Neural cell (in vitro differentiated cells): ENCODE measurements at regions not wholly inside any gene's neighbourhood (a gene's known extent, or its start where the extent isn't known, plus 50 kb on each side); places are given as distances from the start of the nearest gene placed in this dataset.

Experiments
- H2AFZ ChIP-seq: fragments of 200-600, 300-800 bp; sonication (generic), shearing (Covaris generic); 2 replicates; pipeline ENCODE4 v1.6.0; 2014; ENCODE audit warnings: low read depth, mild to moderate bottlenecking, antibody characterized with exemption, low read length, moderate library complexity
- H3F3A ChIP-seq: fragments of 200-600 bp; shearing (Covaris generic); 2 replicates; pipeline ENCODE4 v1.6.1; 2016; ENCODE audit warnings: mild to moderate bottlenecking, moderate library complexity, mixed read lengths, antibody characterized with exemption, low read length; ENCODE audit not compliant: insufficient read depth, poor library complexity, severe bottlenecking
- H3K27ac ChIP-seq: fragments of 200-600, 300-800 bp; sonication (generic), shearing (Covaris generic); 2 replicates; pipeline ENCODE4 v1.5.1; 2014; ENCODE audit warnings: mild to moderate bottlenecking, low read length, moderate library complexity
- H3K27me3 ChIP-seq: fragments of 300-800, 200-600 bp; sonication (generic), shearing (Covaris generic); 2 replicates; pipeline ENCODE4 v1.6.0; 2014; ENCODE audit warnings: mild to moderate bottlenecking, low read depth, low read length, moderate library complexity; ENCODE audit not compliant: insufficient read depth
- H3K36me3 ChIP-seq: fragments of 300-800, 200-600 bp; sonication (generic), shearing (Covaris generic); 2 replicates; pipeline ENCODE4 v1.5.1; 2014; ENCODE audit warnings: mild to moderate bottlenecking, antibody characterized with exemption, low read length, moderate library complexity; ENCODE audit not compliant: insufficient read depth
- H3K4me2 ChIP-seq: fragments of 300-800, 200-600 bp; sonication (generic), shearing (Covaris generic); 2 replicates; pipeline ENCODE4 v1.6.0; 2014; ENCODE audit warnings: mild to moderate bottlenecking, low read length
- H3K4me3 ChIP-seq: fragments of 300-800, 200-600 bp; sonication (generic), shearing (Covaris generic); 2 replicates; pipeline ENCODE4 v1.5.1; 2014; ENCODE audit warnings: mild to moderate bottlenecking, low read length, moderate library complexity
- H3K79me2 ChIP-seq: fragments of 200-600 bp; shearing (Covaris generic); replicated peaks from 2 replicates; pipeline ENCODE4 v1.6.0; 2014; ENCODE audit warnings: mild to moderate bottlenecking, low read length, moderate library complexity; ENCODE audit not compliant: insufficient read depth
- H3K9ac ChIP-seq: fragments of 300-800, 200-600 bp; sonication (generic), shearing (Covaris generic); 2 replicates; pipeline ENCODE4 v1.6.1; 2016; ENCODE audit warnings: mild to moderate bottlenecking, low read length, mixed read lengths
- H3K9me2 ChIP-seq: fragments of 200-600 bp; shearing (Covaris generic); 2 replicates; pipeline ENCODE4 v1.6.1; 2016; ENCODE audit warnings: mild to moderate bottlenecking, low read length, mixed read lengths; ENCODE audit not compliant: insufficient read depth
- H3K9me3 ChIP-seq: fragments of 200-600, 300-800 bp; sonication (generic), shearing (Covaris generic); 2 replicates; pipeline ENCODE4 v1.6.1; 2016; ENCODE audit warnings: mild to moderate bottlenecking, mixed run types, low read length, moderate library complexity, mixed read lengths
- H4K20me1 ChIP-seq: fragments of 200-600 bp; shearing (Covaris generic); 2 replicates; pipeline ENCODE4 v1.6.1; 2016; ENCODE audit warnings: mild to moderate bottlenecking, mixed run types; ENCODE audit not compliant: insufficient read depth
- CTCF ChIP-seq: fragments of 450-650 bp; IDR thresholded peaks from 2 replicates; pipeline ENCODE4 v1.5.1; 2014; ENCODE audit warnings: antibody characterized with exemption, mild to moderate bottlenecking, moderate library complexity; ENCODE audit not compliant: poor library complexity, severe bottlenecking
- EP300 ChIP-seq: fragments of 450-650 bp; conservative IDR thresholded peaks from 2 replicates; pipeline ENCODE4 v1.6.1; 2014; ENCODE audit warnings: antibody characterized with exemption, mild to moderate bottlenecking, moderate library complexity; ENCODE audit not compliant: poor library complexity, severe bottlenecking
- EZH2 ChIP-seq: fragments of 200-600, 300-800 bp; shearing (Covaris generic), sonication (generic); IDR thresholded peaks from 2 replicates; pipeline ENCODE4 v1.6.1; 2014; ENCODE audit warnings: antibody characterized with exemption, low read length, borderline replicate concordance, mild to moderate bottlenecking; ENCODE audit not compliant: insufficient read depth, poor library complexity, severe bottlenecking
- MXI1 ChIP-seq: fragments of 450-650 bp; conservative IDR thresholded peaks from 2 replicates; pipeline ENCODE4 v1.6.1; 2014; ENCODE audit warnings: antibody characterized with exemption, mild to moderate bottlenecking; ENCODE audit not compliant: poor library complexity, severe bottlenecking
- POLR2AphosphoS5 ChIP-seq: IDR thresholded peaks from 2 replicates; pipeline ENCODE4 v1.6.1; 2012
- RAD21 ChIP-seq: fragments of 450-650 bp; conservative IDR thresholded peaks from 2 replicates; pipeline ENCODE4 v1.6.1; 2014; ENCODE audit warnings: antibody characterized with exemption, mild to moderate bottlenecking, moderate library complexity
- SMC3 ChIP-seq: fragments of 450-650 bp; conservative IDR thresholded peaks from 2 replicates; pipeline ENCODE4 v1.6.1; 2014; ENCODE audit warnings: antibody characterized with exemption, mild to moderate bottlenecking, moderate library complexity; ENCODE audit not compliant: poor library complexity
- TAF1 ChIP-seq: IDR thresholded peaks from 2 replicates; pipeline ENCODE4 v1.6.1; 2012; ENCODE audit warnings: low read depth
- TF ChIP-seq, protein P1 (sequence below): IDR thresholded peaks from 2 replicates; pipeline ENCODE4 v1.6.1; 2012; ENCODE audit warnings: borderline replicate concordance

DNA sequence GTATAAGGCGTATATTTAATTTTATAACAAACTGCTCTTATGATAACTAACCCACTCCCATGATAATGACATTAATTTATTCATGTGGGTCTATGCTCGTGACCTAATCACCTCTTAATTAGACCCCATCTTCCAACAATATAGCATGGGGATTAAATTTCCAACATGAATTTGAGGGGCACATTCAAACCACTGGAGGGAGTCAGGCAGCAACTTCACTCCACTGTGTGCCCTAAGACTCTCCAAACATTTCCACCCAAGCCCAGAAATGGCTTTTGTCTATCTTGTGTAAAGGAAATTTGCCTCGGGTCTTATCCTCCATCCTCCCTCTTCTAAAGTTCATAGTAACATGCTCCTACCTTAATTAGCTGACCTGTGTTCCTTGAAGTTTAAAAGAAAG is 616.1 kb upstream of the CPEB2 start:
- TF ChIP-seq RAD21 (no peak), EP300 (no peak), CTCF (no peak), EZH2 (no peak), MXI1 (no peak)
- TF ChIP-seq, protein P1, sequence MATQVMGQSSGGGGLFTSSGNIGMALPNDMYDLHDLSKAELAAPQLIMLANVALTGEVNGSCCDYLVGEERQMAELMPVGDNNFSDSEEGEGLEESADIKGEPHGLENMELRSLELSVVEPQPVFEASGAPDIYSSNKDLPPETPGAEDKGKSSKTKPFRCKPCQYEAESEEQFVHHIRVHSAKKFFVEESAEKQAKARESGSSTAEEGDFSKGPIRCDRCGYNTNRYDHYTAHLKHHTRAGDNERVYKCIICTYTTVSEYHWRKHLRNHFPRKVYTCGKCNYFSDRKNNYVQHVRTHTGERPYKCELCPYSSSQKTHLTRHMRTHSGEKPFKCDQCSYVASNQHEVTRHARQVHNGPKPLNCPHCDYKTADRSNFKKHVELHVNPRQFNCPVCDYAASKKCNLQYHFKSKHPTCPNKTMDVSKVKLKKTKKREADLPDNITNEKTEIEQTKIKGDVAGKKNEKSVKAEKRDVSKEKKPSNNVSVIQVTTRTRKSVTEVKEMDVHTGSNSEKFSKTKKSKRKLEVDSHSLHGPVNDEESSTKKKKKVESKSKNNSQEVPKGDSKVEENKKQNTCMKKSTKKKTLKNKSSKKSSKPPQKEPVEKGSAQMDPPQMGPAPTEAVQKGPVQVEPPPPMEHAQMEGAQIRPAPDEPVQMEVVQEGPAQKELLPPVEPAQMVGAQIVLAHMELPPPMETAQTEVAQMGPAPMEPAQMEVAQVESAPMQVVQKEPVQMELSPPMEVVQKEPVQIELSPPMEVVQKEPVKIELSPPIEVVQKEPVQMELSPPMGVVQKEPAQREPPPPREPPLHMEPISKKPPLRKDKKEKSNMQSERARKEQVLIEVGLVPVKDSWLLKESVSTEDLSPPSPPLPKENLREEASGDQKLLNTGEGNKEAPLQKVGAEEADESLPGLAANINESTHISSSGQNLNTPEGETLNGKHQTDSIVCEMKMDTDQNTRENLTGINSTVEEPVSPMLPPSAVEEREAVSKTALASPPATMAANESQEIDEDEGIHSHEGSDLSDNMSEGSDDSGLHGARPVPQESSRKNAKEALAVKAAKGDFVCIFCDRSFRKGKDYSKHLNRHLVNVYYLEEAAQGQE, result no peak
- H4K20me1 ChIP-seq, result no peaks in the 10 kb centered on the region
- H3K27me3 ChIP-seq, result no peaks in the 10 kb centered on the region
- H3K27ac ChIP-seq, result no peak overlapping the region
- no peak overlapping the region for H2AFZ ChIP-seq
- H3K79me2 ChIP-seq, result no peaks in the 10 kb centered on the region
- H3K4me3 ChIP-seq, result no peak overlapping the region
- H3K9me2 ChIP-seq, result no peaks in the 10 kb centered on the region
- H3K9ac ChIP-seq, result no peak overlapping the region
- no peaks in the 10 kb centered on the region for H3F3A ChIP-seq
- H3K4me2 ChIP-seq, result no peak overlapping the region
- no peaks in the 10 kb centered on the region for H3K9me3 ChIP-seq
- H3K36me3 ChIP-seq, result no peaks in the 10 kb centered on the region

DNA sequence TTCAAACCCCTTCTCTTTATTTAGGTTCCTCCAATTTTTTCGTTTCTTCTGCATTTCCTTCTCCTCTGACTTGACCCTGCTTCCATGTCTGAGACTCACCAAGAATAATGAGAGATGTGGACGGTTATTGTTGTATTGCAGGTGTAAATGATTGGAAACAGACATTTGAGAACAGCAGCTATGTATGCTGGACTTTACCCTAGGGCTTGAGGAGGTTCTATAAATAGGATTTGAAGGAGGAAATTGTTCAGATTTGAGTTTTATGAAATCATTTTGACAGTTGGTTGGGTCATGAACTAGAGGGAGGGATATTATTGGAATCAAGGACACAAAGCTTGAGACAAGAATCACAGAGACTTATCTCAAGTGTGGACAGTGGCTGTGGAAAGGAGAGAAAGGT is 614.6 kb upstream of the CPEB2 start:
- Histone ChIP-seq H3K79me2 (no peaks in the 10 kb centered on the region), H3K4me3 (no peak overlapping the region), H3K4me2 (no peak overlapping the region), H3K9me2 (no peaks in the 10 kb centered on the region), H2AFZ (no peak overlapping the region), H4K20me1 (no peaks in the 10 kb centered on the region), H3K27me3 (no peaks in the 10 kb centered on the region), H3K36me3 (no peaks in the 10 kb centered on the region), H3K9me3 (no peaks in the 10 kb centered on the region), H3K27ac (no peak overlapping the region), H3K9ac (no peak overlapping the region), H3F3A (no peaks in the 10 kb centered on the region)
- no peak for TF ChIP-seq CTCF
- no peak for TF ChIP-seq POLR2AphosphoS5

DNA sequence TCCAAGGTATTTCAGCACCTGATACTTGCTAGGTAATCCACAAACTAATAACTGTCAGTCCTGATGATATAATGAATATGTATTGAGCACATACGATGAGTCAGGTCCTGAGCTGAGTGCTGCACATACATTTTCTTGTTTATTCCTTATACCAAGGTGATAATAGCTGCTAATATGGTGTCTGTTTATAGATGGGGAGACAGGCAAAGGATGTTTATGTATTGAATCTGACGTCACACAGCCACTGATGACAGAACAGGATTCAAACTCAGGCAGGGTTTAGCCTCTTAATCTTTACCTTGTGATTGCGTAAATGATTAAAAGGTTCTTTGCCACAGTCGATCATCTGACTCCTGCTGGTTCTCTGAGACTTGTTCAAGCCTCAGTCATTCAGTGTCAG is 609.9 kb upstream of the CPEB2 start:
- H3K9me2 ChIP-seq, result no peaks in the 10 kb centered on the region
- TF ChIP-seq EP300 (no peak), POLR2AphosphoS5 (no peak), RAD21 (no peak), TAF1 (no peak), CTCF (no peak), MXI1 (no peak), EZH2 (no peak), SMC3 (no peak)
- TF ChIP-seq, protein P1, result no peak
- H3K9ac ChIP-seq, result no peak overlapping the region
- no peak overlapping the region for H3K27ac ChIP-seq
- no peaks in the 10 kb centered on the region for H3F3A ChIP-seq
- H3K27me3 ChIP-seq, result no peaks in the 10 kb centered on the region
- H4K20me1 ChIP-seq, result no peaks in the 10 kb centered on the region
- no peaks in the 10 kb centered on the region for H3K79me2 ChIP-seq
- H3K36me3 ChIP-seq, result no peaks in the 10 kb centered on the region
- H2AFZ ChIP-seq, result no peak overlapping the region
- no peak overlapping the region for H3K4me2 ChIP-seq
- no peak overlapping the region for H3K4me3 ChIP-seq
- no peaks in the 10 kb centered on the region for H3K9me3 ChIP-seq
